Stimulated activated memory B cell treated with anti-CD40 and anti-IgM and Interleukin-4, amounts not matched to agents 10 μg/mL and 1 μg/mL and 100 μg/mL, for 72 hours (primary cell): ENCODE measurements at regions not wholly inside any gene's neighbourhood (a gene's known extent, or its start where the extent isn't known, plus 50 kb on each side); places are given as distances from the start of the nearest gene placed in this dataset.
"Not testable (repeated sequence)": the region's sequence is repeated elsewhere in the genome, so short reads cannot be mapped to it uniquely, and the experiment has no call there.

Source experiments
- ATAC-seq: fragments of 150-1000 bp; cut with Tn5 transposase; 2 replicates; pipeline ENCODE4 v1.10.0; 2021
- H3K27ac Mint-ChIP-seq: one replicate; pipeline ENCODE4 v1.8.0; 2022; ENCODE audit warnings: mild to moderate bottlenecking, mixed read lengths
- H3K27me3 Mint-ChIP-seq: one replicate; pipeline ENCODE4 v1.8.0; 2022; ENCODE audit warnings: mixed read lengths
- H3K36me3 Mint-ChIP-seq: one replicate; pipeline ENCODE4 v1.8.0; 2022; ENCODE audit warnings: mixed read lengths
- H3K4me1 Mint-ChIP-seq: one replicate; pipeline ENCODE4 v1.8.0; 2022; ENCODE audit warnings: mixed read lengths
- H3K4me3 Mint-ChIP-seq: one replicate; pipeline ENCODE4 v1.8.0; 2022; ENCODE audit warnings: mild to moderate bottlenecking, moderate library complexity, mixed read lengths
- H3K9me3 Mint-ChIP-seq: one replicate; pipeline ENCODE4 v1.8.0; 2022; ENCODE audit warnings: mixed read lengths

DNA sequence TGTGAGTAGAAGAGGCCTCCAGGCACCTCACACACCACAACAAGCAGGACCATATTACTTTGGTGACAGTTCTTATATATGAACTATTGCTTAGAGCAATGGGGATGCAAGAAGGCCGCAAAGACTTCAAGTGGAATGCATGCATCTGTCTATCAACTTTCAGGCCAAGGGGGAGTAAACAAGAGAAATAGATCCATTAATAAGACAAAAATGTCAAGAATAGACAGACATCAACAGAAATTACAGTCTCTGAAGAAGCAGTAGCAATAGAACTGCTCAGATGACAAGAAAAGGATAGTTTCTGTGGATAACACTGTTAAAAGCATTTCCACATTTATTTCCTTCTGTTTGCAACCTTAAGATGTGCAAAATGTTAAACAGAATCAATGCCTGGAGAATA lies 1057.7 kb downstream of the UQCRFS1 start:
- no peak for ATAC-seq
- H3K27me3 Mint-ChIP-seq, result no peaks in the 10 kb centered on the region
- H3K4me3 Mint-ChIP-seq, result no peak overlapping the region
- no peaks in the 10 kb centered on the region for H3K4me1 Mint-ChIP-seq
- no peak overlapping the region for H3K27ac Mint-ChIP-seq
- H3K36me3 Mint-ChIP-seq, result no peaks in the 10 kb centered on the region
- H3K9me3 Mint-ChIP-seq, result peaks cover 19% of the 10 kb centered on the region

DNA sequence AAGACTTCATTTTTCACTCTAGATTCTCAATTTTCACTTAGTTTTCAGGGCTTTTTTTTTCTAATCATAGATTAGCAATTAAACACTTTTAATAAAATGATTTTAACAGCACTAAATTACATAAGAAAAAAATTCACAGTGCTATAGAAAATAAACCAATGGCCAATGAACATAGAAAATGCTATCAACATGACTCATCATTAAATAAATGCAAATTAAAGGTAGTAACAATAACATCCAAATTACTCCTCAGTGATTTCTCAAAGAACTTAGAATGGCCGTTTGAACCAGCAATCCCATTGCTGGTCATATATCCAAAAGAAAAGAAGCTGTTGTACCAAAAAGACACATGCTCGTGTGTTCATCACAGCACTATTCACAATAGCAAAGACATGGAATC lies 1058.9 kb downstream of the UQCRFS1 start:
- H3K4me1 Mint-ChIP-seq, result no peaks in the 10 kb centered on the region
- peaks cover 11% of the 10 kb centered on the region for H3K9me3 Mint-ChIP-seq
- no peak overlapping the region for H3K27ac Mint-ChIP-seq
- H3K4me3 Mint-ChIP-seq, result no peak overlapping the region
- no peak for ATAC-seq
- no peaks in the 10 kb centered on the region for H3K27me3 Mint-ChIP-seq
- H3K36me3 Mint-ChIP-seq, result no peaks in the 10 kb centered on the region

DNA sequence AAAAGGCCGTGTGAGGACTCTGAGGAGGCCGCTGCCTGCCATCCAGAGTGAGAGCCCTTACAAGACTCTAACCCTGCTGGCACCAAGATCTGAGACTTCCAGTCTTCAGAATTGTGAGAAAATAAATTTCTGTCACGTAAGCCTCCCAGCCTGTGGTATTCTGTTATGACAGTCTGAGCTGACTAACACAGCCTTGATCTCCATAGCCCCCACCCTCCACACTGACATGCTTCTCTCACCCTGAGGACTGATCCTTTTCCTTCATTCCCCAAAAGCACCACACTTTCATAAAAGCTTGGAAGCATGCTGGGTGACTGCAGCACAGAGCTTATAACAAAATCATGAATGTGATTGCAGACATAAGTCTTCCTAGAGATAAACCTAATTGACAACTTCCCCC lies 1059.8 kb downstream of the UQCRFS1 start:
- H3K4me1 Mint-ChIP-seq, result no peaks in the 10 kb centered on the region
- no peak overlapping the region for H3K27ac Mint-ChIP-seq
- peaks cover 12% of the 10 kb centered on the region for H3K9me3 Mint-ChIP-seq
- H3K4me3 Mint-ChIP-seq, result no peak overlapping the region
- no peak for ATAC-seq
- no peaks in the 10 kb centered on the region for H3K27me3 Mint-ChIP-seq
- H3K36me3 Mint-ChIP-seq, result no peaks in the 10 kb centered on the region

DNA sequence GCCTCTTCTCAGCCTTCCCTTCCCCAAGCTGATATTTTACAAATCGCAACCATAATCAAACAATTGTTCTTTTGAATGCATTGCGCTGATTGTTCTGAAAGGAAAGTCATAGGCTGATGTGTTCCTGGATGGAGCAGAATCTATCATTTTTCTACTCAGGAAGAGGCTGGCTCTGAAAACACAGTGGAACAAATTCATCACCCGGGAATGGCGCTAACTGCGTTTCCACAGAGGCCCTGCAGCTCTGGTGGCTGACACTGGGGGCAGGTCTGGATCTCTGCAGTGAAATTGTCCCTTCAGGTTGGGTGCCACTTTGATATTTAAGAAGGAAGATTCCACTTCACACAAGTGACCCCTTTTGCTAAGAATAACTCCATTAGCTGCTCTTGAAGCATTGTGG lies 1060.8 kb downstream of the UQCRFS1 start:
- Mint-ChIP-seq H3K36me3 (no peaks in the 10 kb centered on the region), H3K4me1 (no peaks in the 10 kb centered on the region), H3K4me3 (no peak overlapping the region), H3K27me3 (no peaks in the 10 kb centered on the region), H3K9me3 (peaks cover 12% of the 10 kb centered on the region), H3K27ac (no peak overlapping the region)
- ATAC-seq, result no peak

DNA sequence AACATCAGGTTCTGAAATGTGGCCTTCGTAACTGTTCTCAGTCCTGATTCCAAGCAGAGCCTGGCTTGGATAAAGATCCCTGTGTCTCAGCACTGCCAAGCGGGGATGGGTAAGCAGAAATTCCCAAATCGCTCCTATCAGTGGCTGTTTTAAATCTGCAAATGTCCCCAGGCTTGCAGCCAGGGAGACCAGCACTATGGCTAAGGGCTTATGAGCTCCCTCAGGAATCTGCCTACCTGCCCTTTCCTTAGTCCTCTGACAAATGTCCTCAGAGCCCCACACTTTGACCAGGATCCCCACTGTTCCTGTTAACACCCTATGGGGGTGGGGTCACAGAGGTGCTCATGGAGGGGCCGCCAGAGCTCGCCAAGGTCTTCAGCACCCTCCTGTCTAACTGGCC lies 1062.8 kb downstream of the UQCRFS1 start:
- Mint-ChIP-seq H3K27me3 (no peaks in the 10 kb centered on the region), H3K4me3 (no peak overlapping the region), H3K36me3 (no peaks in the 10 kb centered on the region), H3K4me1 (no peaks in the 10 kb centered on the region), H3K27ac (no peak overlapping the region), H3K9me3 (peaks cover 9% of the 10 kb centered on the region)
- no peak for ATAC-seq

DNA sequence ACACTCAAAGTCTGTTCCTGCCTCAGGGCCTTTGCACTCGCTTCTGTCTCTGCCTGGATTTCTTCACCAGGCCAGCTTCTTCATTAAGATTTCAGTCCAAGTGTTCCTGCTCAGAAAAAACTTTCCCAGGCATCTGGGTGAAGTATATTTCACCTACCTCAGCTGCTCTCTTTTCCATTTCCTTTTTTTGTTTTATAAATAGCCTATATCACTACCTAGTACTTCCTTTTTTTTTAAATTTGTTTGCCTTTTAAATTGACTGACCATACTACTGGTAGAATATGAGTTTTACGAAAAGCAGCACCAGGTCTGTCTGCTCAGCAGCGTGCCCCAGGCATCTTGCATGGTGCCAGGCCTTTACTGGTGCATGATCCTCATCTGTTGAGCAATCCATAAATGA lies 1064.4 kb downstream of the UQCRFS1 start:
- no peak overlapping the region for H3K27ac Mint-ChIP-seq
- no peaks in the 10 kb centered on the region for H3K4me1 Mint-ChIP-seq
- H3K36me3 Mint-ChIP-seq, result no peaks in the 10 kb centered on the region
- peaks cover 12% of the 10 kb centered on the region for H3K9me3 Mint-ChIP-seq
- no peaks in the 10 kb centered on the region for H3K27me3 Mint-ChIP-seq
- no peak overlapping the region for H3K4me3 Mint-ChIP-seq
- no peak for ATAC-seq

DNA sequence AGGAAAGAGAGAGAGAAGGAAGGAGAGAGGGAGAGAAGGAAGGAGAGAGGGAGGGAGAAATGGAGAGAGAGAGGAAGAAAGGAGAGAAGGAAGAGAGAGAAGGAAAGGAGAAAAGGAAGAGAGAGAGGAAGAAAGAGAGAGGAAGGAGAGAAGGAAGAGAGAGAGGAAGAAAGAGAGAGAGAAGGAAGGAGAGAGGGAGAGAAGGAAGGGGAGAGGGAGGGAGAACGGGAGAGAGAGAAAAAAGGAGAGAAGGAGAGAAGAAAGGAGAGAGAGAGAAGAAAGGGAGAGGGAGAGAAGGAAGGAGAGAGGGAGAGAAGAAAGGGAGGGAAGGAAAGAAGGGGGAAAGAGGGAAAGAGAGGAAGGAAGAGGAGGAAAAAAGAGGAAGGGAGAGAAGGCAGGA lies 1070.7 kb downstream of the UQCRFS1 start:
- no peak for ATAC-seq
- no peaks in the 10 kb centered on the region for H3K27me3 Mint-ChIP-seq
- H3K27ac Mint-ChIP-seq, result no peak overlapping the region

DNA sequence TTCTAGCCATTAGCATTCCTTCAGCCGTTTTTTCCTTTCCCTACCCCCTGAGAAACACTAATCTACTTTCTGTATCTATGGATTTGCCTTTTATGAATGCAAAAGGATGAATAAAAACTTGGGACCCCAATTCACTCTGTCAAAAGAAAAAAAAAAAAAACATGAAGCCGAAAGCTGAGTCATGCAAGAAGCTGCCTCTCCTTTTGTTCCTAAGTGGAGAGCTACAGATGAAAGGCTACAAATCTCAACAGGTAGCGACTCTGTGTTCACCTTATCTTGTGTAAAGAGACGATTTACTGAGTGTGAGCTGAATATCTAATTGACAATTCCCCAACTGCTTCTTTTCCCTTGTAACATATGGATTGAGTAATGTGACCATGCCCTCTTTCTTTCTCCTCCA lies 1072.8 kb downstream of the UQCRFS1 start:
- Mint-ChIP-seq H3K4me1 (no peaks in the 10 kb centered on the region), H3K4me3 (no peak overlapping the region), H3K36me3 (no peaks in the 10 kb centered on the region), H3K27me3 (no peaks in the 10 kb centered on the region), H3K9me3 (peaks cover 18% of the 10 kb centered on the region), H3K27ac (no peak overlapping the region)
- no peak for ATAC-seq

More for the DNA sequence above, 1070.7 kb downstream of the UQCRFS1 start:
- Mint-ChIP-seq H3K9me3 (peaks cover 17% of the 10 kb centered on the region), H3K4me1 (no peaks in the 10 kb centered on the region), H3K4me3 (no peak overlapping the region), H3K36me3 (no peaks in the 10 kb centered on the region)

DNA sequence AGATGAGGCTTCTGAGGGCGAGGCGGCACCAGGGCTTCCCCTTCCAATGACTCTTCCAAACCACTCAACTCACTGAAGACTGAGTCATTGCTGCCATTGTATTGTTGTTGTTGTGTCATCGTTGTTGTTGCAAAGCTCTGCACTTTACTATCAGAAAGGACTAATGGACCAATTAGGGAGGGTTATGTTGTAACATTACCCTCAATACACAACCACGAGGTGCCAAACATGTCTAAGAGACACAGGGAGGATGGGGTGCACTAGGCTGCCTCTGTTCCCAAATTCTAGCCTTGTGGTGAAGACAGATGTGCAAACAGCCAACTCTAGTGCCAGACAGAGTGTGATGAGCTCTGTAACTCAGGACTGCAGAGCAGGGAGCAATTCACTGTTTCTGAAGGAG lies 1075.2 kb downstream of the UQCRFS1 start:
- no peaks in the 10 kb centered on the region for H3K36me3 Mint-ChIP-seq
- no peak overlapping the region for H3K27ac Mint-ChIP-seq
- ATAC-seq, result no peak
- no peaks in the 10 kb centered on the region for H3K4me1 Mint-ChIP-seq
- no peak overlapping the region for H3K4me3 Mint-ChIP-seq
- peaks cover 19% of the 10 kb centered on the region for H3K9me3 Mint-ChIP-seq
- no peaks in the 10 kb centered on the region for H3K27me3 Mint-ChIP-seq

DNA sequence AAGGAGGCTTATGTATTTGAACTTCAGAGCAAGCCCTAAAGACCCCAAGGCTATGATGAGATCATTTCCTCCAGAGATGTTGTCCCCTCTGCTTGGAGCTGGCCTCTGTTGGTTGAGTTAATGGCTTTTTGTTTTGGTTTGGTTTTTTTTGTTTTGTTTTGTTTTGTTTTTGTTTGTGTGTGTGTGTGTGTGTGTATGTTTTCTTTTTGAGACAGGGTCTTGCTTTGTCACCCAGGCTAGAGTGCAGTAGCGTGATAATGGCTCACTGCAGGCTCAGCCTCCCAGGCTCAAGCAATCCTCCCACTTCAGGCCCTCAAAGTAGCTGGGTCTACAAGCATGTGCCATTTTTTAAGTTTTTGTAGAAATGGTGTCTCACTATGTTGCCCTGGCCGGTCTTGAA lies 1076.2 kb downstream of the UQCRFS1 start:
- Mint-ChIP-seq H3K36me3 (no peaks in the 10 kb centered on the region), H3K27ac (no peak overlapping the region), H3K4me1 (no peaks in the 10 kb centered on the region), H3K4me3 (no peak overlapping the region), H3K27me3 (no peaks in the 10 kb centered on the region), H3K9me3 (peaks cover 13% of the 10 kb centered on the region)
- ATAC-seq, result no peak

DNA sequence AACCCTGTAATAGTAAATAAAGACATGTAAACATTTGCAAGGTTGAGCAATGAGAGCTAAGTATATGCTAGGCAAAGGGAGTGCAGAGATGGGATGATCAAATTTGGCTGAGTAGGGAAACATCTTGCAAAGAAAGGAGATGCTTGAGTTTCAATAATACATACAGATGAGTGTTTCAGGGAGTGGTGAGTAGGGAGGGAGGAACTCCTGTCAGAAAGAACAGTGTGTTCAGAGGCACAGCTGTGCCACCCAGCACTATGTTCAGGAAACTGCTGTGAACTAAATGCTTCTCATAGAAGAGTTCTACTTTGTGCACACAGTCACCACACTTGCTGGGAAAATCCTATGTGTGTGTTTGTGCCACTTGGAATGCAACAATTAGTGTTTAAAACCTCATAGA lies 1077.1 kb downstream of the UQCRFS1 start:
- Mint-ChIP-seq H3K27ac (no peak overlapping the region), H3K4me1 (no peaks in the 10 kb centered on the region), H3K27me3 (no peaks in the 10 kb centered on the region), H3K9me3 (peaks cover 10% of the 10 kb centered on the region), H3K36me3 (no peaks in the 10 kb centered on the region), H3K4me3 (no peak overlapping the region)
- no peak for ATAC-seq

DNA sequence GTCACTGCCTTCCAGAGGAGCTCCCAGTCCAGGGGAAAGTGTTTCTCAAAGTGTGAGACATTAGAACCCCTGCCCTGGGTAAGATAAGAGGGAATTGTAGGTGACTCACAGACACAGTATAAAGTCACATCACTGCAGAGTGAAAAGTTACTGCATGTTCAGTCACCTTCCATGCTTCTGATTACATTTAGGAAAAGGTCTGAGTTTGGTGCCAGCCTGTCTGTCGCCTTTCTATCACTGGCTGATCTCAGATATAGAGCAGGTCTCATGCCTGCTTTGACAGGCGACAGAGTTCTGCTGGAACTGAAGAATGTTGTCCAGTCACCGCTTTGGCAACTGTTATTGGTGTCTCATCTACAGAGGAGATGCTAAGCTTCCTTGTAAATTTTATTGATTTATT lies 1078.6 kb downstream of the UQCRFS1 start:
- Mint-ChIP-seq H3K9me3 (peaks cover 8% of the 10 kb centered on the region), H3K4me1 (no peaks in the 10 kb centered on the region), H3K4me3 (no peak overlapping the region), H3K27me3 (no peaks in the 10 kb centered on the region), H3K27ac (no peak overlapping the region), H3K36me3 (no peaks in the 10 kb centered on the region)
- no peak for ATAC-seq

DNA sequence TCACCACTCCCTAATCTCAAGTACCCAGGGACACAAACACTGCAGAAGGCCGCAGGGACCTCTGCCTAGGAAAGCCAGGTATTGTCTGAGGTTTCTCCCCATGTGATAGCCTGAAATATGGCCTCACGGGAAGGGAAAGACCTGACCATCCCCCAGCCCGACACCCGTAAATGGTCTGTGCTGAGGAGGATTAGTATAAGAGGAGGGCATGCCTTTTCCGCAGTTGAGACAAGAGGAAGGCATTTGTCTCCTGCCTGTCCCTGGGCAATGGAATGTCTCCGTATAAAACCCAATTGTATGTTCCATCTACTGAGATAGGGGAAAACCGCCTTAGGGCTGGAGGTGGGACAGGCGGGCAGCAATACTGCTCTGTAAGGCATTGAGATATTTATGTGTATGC lies 1082.1 kb downstream of the UQCRFS1 start:
- H3K4me3 Mint-ChIP-seq, H3K27ac Mint-ChIP-seq, H3K4me1 Mint-ChIP-seq, ATAC-seq, H3K27me3 Mint-ChIP-seq, H3K36me3 Mint-ChIP-seq: not testable (repeated sequence)
- peaks cover 13% of the 10 kb centered on the region for H3K9me3 Mint-ChIP-seq

DNA sequence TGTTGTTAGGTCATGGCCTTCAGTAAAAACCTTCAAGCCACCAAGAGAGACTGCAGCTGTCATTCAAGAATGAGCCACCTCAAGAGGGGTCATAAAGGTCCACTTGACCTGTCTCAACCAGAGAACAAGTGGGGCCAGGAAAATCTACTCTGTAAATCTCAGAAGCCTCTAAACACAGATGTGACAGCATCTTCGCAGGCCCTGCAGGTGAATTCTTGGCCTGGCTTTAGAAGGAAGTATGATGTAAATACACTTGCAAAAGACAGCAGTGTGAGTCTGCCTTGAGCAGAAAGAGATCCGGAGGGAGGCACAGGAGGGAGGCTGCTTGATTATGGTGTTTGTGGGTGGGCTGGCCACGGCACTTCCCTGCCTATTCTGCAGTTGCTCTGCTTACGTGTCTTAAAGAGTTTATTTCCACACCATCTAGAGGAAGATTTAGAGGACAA lies 1082.9 kb downstream of the UQCRFS1 start:
- H3K4me1 Mint-ChIP-seq, result no peaks in the 10 kb centered on the region
- no peak for ATAC-seq
- no peaks in the 10 kb centered on the region for H3K27me3 Mint-ChIP-seq
- H3K27ac Mint-ChIP-seq, result no peak overlapping the region
- no peaks in the 10 kb centered on the region for H3K36me3 Mint-ChIP-seq
- H3K4me3 Mint-ChIP-seq, result no peak overlapping the region
- H3K9me3 Mint-ChIP-seq, result peaks cover 10% of the 10 kb centered on the region

DNA sequence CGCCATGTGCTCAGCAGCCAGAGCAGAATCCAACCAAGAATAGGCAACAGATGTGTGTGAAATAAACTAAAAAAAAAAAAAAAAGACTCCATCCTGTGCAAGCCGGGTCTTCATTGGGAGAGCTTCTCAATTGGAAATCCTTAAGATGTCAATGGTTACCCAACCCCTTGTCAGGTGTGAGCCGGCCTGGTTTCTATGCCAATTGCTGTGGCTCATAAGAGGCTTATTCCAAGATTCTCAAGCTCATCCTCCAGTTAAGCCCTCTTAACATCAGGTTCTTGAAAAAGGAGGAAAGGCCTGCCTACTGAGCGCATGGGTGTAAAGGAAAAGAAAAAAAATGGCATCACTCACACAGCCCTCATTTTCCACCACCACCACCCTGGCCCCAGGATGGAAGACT lies 1084.6 kb downstream of the UQCRFS1 start:
- no peaks in the 10 kb centered on the region for H3K4me1 Mint-ChIP-seq
- H3K9me3 Mint-ChIP-seq, result peaks cover 7% of the 10 kb centered on the region
- no peaks in the 10 kb centered on the region for H3K27me3 Mint-ChIP-seq
- no peak overlapping the region for H3K4me3 Mint-ChIP-seq
- no peaks in the 10 kb centered on the region for H3K36me3 Mint-ChIP-seq
- no peak overlapping the region for H3K27ac Mint-ChIP-seq
- ATAC-seq, result no peak

DNA sequence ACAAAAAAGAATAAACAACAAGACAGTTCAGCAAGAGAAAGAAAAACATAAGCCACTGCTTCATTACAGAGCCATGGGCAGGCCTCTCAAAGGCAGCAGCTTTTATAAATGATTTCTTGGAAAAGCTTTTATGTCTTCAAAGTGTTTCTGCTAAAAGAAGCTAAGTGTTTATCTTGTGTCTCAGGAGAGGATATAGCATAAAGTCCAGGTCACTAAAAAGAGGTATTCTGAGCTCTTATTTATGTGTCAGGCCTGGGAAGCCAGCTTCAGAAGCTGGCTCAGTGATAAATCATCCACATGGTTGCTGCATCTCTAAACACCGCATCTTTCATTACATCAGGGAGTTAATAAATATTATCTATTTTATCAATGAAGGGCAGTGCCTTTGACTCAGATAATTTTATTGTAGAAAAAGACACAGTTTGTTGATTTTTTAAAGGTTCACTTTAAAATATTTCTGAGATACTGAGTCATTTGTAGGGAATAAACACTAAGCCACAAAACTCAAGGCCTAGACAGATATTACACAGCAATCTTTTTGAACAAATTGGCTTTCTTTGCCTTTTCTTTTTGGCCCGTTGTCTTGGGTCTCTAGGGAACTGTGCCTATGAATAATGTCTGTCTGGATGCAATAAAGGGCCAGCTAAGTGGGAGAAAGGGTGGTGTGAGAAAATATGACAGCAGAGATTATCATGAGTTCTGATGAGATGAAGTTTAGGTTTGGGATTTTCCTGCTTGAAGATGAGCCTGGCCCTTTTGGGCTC lies 1086.6 kb downstream of the UQCRFS1 start:
- H3K27me3 Mint-ChIP-seq, result no peaks in the 10 kb centered on the region

More for the DNA sequence above, 1086.6 kb downstream of the UQCRFS1 start:
- ATAC-seq, result no peak
- no peak overlapping the region for H3K27ac Mint-ChIP-seq
- no peaks in the 10 kb centered on the region for H3K36me3 Mint-ChIP-seq
- H3K9me3 Mint-ChIP-seq, result peaks cover 5% of the 10 kb centered on the region
- no peaks in the 10 kb centered on the region for H3K4me1 Mint-ChIP-seq
- no peak overlapping the region for H3K4me3 Mint-ChIP-seq
